GM12875 (cell line): ENCODE measurements at regions not wholly inside any gene's neighbourhood (a gene's known extent, or its start where the extent isn't known, plus 50 kb on each side); places are given as distances from the start of the nearest gene placed in this dataset.
"Not testable (repeated sequence)": the region's sequence is repeated elsewhere in the genome, so short reads cannot be mapped to it uniquely, and the experiment has no call there.

ENCODE experiments used
- H3K4me3 ChIP-seq: one replicate; pipeline ENCODE4 v1.5.1; 2011; ENCODE audit warnings: low read depth, low read length, control low read depth
- TF ChIP-seq, protein P1 (sequence below): IDR thresholded peaks from 2 replicates; pipeline ENCODE4 v1.5.1; 2011; ENCODE audit warnings: low read depth, mild to moderate bottlenecking, control low read depth, inconsistent platforms, low read length, moderate library complexity, borderline replicate concordance; ENCODE audit not compliant: insufficient read depth

DNA sequence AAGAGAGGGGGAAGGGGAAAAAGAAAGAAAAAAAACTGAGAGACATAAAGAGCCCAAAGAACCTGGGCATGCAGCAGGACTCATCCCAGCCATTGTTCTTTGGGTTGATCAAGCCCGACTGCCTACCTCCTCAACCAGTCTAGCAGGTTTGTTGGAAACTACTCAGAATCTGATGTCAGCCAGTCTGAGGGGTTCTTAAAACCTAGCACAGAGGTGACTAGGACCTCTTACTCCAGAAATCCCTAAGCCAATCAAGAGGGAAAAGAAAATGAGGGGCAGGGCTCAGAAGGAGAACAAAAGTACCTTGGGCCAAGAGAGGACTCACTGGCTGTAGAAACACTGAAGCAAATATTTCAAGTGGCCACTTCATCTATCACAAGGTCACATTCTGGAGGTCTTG is 228.0 kb downstream of the AASDHPPT start:
- TF ChIP-seq, protein P1, sequence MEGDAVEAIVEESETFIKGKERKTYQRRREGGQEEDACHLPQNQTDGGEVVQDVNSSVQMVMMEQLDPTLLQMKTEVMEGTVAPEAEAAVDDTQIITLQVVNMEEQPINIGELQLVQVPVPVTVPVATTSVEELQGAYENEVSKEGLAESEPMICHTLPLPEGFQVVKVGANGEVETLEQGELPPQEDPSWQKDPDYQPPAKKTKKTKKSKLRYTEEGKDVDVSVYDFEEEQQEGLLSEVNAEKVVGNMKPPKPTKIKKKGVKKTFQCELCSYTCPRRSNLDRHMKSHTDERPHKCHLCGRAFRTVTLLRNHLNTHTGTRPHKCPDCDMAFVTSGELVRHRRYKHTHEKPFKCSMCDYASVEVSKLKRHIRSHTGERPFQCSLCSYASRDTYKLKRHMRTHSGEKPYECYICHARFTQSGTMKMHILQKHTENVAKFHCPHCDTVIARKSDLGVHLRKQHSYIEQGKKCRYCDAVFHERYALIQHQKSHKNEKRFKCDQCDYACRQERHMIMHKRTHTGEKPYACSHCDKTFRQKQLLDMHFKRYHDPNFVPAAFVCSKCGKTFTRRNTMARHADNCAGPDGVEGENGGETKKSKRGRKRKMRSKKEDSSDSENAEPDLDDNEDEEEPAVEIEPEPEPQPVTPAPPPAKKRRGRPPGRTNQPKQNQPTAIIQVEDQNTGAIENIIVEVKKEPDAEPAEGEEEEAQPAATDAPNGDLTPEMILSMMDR = no peak
- H3K4me3 ChIP-seq = no peak overlapping the region

DNA sequence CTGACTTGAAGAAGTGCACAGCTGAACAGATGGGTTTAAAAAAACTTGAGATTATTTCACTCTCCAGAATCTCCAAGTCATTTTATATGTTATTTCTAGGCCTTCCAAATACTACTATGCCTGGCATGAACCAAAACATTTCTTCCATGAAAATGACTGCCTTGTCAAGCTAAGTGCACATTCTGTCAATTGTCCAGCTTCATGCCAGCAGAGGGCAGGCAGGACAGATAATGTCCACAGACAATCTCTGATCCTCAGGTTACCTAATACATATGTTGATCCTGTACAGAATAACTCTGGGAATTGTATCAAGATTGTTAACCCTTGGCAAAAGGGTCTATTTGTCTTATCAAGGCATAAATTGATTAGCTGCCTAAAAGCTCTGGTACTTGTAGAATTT is 229.5 kb downstream of the AASDHPPT start:
- TF ChIP-seq, protein P1 = no peak

DNA sequence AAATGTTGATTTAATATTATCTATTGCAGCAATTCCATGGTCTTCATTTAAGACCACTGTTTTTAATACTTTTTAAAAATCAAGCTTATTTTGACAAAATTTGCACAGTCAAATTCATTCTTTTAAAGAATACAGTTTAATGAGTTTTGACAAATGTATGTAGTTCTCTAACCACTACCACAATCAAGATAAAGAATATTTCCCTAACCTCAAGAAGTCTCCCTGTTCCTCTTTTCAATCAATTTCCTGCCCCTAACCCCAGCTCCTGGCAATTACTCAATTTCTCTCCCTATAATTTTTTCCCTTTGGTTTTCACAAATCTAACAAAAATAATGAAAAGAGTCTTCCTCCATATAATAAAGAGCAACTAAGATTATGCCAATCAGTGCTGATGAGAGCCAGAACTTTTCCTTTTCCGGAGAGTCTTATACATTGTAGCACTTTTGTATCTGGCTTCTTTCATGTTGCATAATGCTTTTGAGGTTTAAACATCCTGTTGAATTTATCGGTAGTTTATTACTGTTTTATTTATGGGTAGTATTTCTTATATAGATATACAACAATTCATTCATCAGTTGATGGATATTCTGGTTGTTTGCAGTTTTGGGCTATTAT is 231.7 kb downstream of the AASDHPPT start:
- TF ChIP-seq, protein P1 = no peak
- H3K4me3 ChIP-seq = no peak overlapping the region

More for the DNA sequence above, 229.5 kb downstream of the AASDHPPT start:
- H3K4me3 ChIP-seq = no peak overlapping the region

DNA sequence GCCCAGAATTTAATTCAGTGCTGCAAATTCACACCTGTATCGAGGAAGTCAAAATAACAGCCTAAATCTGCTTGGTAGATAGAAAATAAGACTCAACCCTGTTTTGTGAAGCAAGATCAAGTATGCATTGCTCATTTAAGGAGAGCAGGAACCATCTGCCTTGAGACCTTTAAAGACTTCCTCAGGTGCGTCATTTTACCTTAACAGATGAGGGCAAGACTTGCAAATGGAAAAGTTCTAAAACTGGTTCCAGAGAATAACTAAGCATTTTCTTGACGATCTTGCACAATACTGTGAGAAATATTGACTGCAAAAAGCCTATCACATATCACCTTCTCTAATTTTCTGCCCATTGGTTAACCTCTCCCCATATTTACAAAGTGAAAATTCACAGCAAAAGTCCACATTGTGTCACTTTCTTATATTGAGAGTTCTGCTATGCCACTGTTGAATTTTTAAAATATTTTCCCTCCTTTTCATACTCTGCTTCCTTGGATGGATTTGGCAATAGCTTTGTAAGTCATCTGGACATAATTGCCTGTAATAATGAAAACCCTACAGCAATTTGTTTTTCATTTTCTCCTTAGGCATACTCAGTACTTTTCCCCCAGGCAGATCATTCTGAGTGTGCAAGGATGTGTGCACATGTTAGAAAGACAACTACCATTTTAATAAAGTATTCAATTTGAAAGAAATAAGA is 234.2 kb downstream of the AASDHPPT start:
- H3K4me3 ChIP-seq = no peak overlapping the region
- TF ChIP-seq, protein P1 = no peak

DNA sequence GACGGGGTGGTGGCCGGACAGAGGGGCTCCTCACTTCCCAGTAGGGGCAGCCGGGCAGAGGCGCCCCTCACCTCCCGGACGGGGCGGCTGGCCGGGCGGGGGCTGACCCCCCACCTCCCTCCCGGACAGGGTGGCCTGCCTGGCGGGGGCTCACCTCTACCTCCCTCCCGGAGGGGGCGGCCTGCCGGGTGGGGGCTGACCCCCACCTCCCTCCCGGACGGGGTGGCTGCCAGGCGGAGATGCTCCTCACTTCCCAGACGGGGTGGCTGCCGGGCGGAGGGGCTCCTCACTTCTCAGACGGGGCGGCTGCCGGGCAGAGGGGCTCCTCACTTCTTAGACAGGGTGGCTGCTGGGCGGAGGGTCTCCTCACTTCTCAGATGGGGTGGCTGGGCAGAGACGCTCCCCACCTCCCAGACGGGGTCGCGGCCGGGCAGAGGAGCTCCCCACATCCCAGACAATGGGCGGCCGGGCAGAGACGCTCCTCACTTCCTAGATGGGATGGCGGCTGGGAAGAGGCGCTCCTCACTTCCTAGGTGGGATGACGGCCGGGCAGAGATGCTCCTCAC is 239.8 kb downstream of the AASDHPPT start:
- H3K4me3 ChIP-seq = not testable (repeated sequence)

DNA sequence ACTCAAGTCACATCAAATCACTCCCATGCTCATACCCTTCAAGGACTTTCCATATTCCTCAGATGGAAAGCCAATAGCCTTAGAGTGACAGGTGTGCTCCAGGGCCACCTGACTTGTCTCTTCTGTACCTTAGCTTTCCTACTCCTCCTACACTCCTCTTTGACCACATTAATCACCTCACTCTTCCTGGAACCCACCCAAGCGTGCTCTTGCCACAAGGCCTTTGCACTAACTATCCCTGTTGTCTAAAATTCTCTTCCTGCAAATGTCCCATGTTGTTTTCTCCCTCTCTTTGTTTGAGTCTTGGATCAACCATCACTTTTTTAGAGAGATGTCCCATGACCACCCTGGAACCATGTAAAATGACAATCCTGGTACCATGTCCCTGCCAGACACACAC is 244.1 kb downstream of the AASDHPPT start:
- no peak overlapping the region for H3K4me3 ChIP-seq
- TF ChIP-seq, protein P1 = no peak

DNA sequence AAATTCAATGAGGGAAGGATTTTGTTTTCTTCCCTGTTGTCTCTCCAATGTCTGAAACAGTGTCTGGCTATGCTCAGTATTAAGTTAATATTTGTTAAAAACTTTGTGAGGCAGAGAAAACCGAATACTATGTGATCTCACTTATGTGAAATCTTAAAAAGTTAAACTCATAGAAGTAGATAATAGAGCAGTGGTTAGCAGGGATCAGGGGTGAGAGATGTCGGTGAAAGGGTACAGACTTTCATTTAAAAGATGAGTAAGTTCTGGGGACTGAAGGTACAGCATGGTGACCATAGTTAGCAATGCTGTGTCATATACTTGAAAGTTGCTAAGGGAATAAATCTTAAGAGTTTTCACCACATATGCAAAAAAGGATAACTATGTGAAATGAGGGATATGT is 244.6 kb downstream of the AASDHPPT start:
- TF ChIP-seq, protein P1 = no peak
- no peak overlapping the region for H3K4me3 ChIP-seq
